EH (cell line): ENCODE measurements at regions not wholly inside any gene's neighbourhood (a gene's known extent, or its start where the extent isn't known, plus 50 kb on each side); places are given as distances from the start of the nearest gene placed in this dataset.

Experiments
- DNase-seq: peaks from one replicate; pipeline ENCODE4 v3.0.0-alpha.2; 2015; ENCODE audit warnings: low read depth

- no peak for DNase-seq
Measured at GRCh38 chr3:95939235-95939809, 875.1 kb upstream of the EPHA6 start.

GRCh38 chr3:95965704-95966336 lies 848.6 kb upstream of the EPHA6 start:
- DNase-seq = no peak

GRCh38 chr3:95971573-95971972 lies 842.8 kb upstream of the EPHA6 start:
- no peak for DNase-seq

GRCh38 chr3:95994338-95994737 lies 820.1 kb upstream of the EPHA6 start:
- no peak for DNase-seq

- no peak for DNase-seq
Measured at GRCh38 chr3:96000966-96001365, 813.4 kb upstream of the EPHA6 start.

GRCh38 chr3:96007650-96008195 lies 806.7 kb upstream of the EPHA6 start:
- DNase-seq = no peak

- DNase-seq = no peak
Measured at GRCh38 chr3:96012939-96013338, 801.5 kb upstream of the EPHA6 start.

GRCh38 chr3:96017556-96017955 lies 796.8 kb upstream of the EPHA6 start:
- DNase-seq = no peak

GRCh38 chr3:96022676-96023075 lies 791.7 kb upstream of the EPHA6 start:
- no peak for DNase-seq

GRCh38 chr3:96027718-96028117 lies 786.7 kb upstream of the EPHA6 start:
- DNase-seq = no peak

GRCh38 chr3:96039632-96040031 lies 774.8 kb upstream of the EPHA6 start:
- no peak for DNase-seq

- no peak for DNase-seq
Measured at GRCh38 chr3:96059301-96059700, 755.1 kb upstream of the EPHA6 start.

- DNase-seq = no peak
Measured at GRCh38 chr3:96069065-96069464, 745.3 kb upstream of the EPHA6 start.

- no peak for DNase-seq
Measured at GRCh38 chr3:96070678-96071077, 743.7 kb upstream of the EPHA6 start.

- no peak for DNase-seq
Measured at GRCh38 chr3:96071097-96071496, 743.3 kb upstream of the EPHA6 start.

- DNase-seq = no peak
Measured at GRCh38 chr3:96072226-96072625, 742.2 kb upstream of the EPHA6 start.

- no peak for DNase-seq
Measured at GRCh38 chr3:96083610-96084009, 730.8 kb upstream of the EPHA6 start.

- no peak for DNase-seq
Measured at GRCh38 chr3:96086018-96086417, 728.4 kb upstream of the EPHA6 start.

- DNase-seq = no peak
Measured at GRCh38 chr3:96101006-96101560, 713.3 kb upstream of the EPHA6 start.

GRCh38 chr3:96106701-96107100 lies 707.7 kb upstream of the EPHA6 start:
- no peak for DNase-seq
